Activated naive CD4-positive, alpha-beta T cell treated with anti-CD3 and anti-CD28 coated beads for 36 hours (primary cell): ENCODE measurements at regions not wholly inside any gene's neighbourhood (a gene's known extent, or its start where the extent isn't known, plus 50 kb on each side); places are given as distances from the start of the nearest gene placed in this dataset.
"Not testable (repeated sequence)": the region's sequence is repeated elsewhere in the genome, so short reads cannot be mapped to it uniquely, and the experiment has no call there.

Source experiments
- CTCF ChIA-PET: fragments of 350-600 bp; sonication (Branson Sonifier 250); formaldehyde crosslinking; loops from one replicate; lab custom pipeline; 2021; ENCODE audit warnings: antibody characterized with exemption; lab: Charles Lee
- DNase-seq: peaks from one replicate; pipeline ENCODE4 v3.0.0-alpha.2; 2020
- H3K27ac Mint-ChIP-seq: one replicate; pipeline ENCODE4 v1.8.0; 2021; ENCODE audit warnings: mild to moderate bottlenecking, mixed read lengths
- H3K27me3 Mint-ChIP-seq: one replicate; pipeline ENCODE4 v1.8.0; 2021; ENCODE audit warnings: low read depth, mixed read lengths
- H3K36me3 Mint-ChIP-seq: one replicate; pipeline ENCODE4 v1.8.0; 2021; ENCODE audit warnings: low read depth, mixed read lengths
- H3K4me1 Mint-ChIP-seq: one replicate; pipeline ENCODE4 v1.8.0; 2021; ENCODE audit warnings: low read depth, mixed read lengths
- H3K4me3 Mint-ChIP-seq: one replicate; pipeline ENCODE4 v1.8.0; 2021; ENCODE audit warnings: mild to moderate bottlenecking, moderate library complexity, mixed read lengths
- H3K9me3 Mint-ChIP-seq: one replicate; pipeline ENCODE4 v1.8.0; 2021; ENCODE audit warnings: mixed read lengths
- intact Hi-C: fragments of 100-400 bp; cut with micrococcal nuclease; formaldehyde crosslinking; loops from one replicate; pipeline ENCODE4 v1.15.1; 2023

- CTCF ChIA-PET = no interaction called here
- no peaks in the 10 kb centered on the region for H3K4me1 Mint-ChIP-seq
- no peaks in the 10 kb centered on the region for H3K36me3 Mint-ChIP-seq
- H3K27me3 Mint-ChIP-seq = peaks cover 5% of the 10 kb centered on the region
- DNase-seq = no peak
- no peaks in the 10 kb centered on the region for H3K9me3 Mint-ChIP-seq
- H3K27ac Mint-ChIP-seq = no peak overlapping the region
- intact Hi-C loops = no loop called here
- no peak overlapping the region for H3K4me3 Mint-ChIP-seq
Observed at GRCh38 chr9:115335439-115335838, 217.5 kb upstream of the TNC start.

DNA sequence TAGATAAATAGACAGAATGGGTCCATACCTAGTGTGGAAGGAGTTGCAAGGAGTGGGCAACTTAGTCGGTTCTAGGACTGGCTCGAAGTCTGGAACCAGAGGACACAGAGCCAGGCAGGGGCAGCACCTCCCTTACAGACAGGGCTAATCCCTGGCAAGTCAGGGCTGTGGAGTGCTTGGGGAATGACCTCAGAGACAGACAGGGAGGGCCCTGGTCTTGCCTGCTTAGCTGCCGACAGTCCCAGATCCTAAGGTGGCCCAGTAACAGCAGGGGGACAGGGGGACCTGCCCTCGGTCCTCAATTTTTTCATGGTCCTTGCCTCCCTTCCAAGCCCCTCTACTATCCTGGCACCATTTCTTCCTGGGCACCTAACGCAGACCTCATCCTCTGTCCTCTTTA is 222.4 kb upstream of the TNC start:
- no peaks in the 10 kb centered on the region for H3K9me3 Mint-ChIP-seq
- no peaks in the 10 kb centered on the region for H3K4me1 Mint-ChIP-seq
- DNase-seq = no peak
- no peak overlapping the region for H3K27ac Mint-ChIP-seq
- no peaks in the 10 kb centered on the region for H3K36me3 Mint-ChIP-seq
- peaks cover 8% of the 10 kb centered on the region for H3K27me3 Mint-ChIP-seq
- CTCF ChIA-PET = no interaction called here
- intact Hi-C loops = no loop called here
- no peak overlapping the region for H3K4me3 Mint-ChIP-seq

- Mint-ChIP-seq H3K27ac (no peak overlapping the region), H3K4me1 (no peaks in the 10 kb centered on the region), H3K27me3 (peaks cover 8% of the 10 kb centered on the region), H3K9me3 (no peaks in the 10 kb centered on the region), H3K36me3 (no peaks in the 10 kb centered on the region), H3K4me3 (no peak overlapping the region)
- no peak for DNase-seq
- intact Hi-C loops = no loop called here
- CTCF ChIA-PET = no interaction called here
Observed at GRCh38 chr9:115341426-115341825, 223.5 kb upstream of the TNC start.

DNA sequence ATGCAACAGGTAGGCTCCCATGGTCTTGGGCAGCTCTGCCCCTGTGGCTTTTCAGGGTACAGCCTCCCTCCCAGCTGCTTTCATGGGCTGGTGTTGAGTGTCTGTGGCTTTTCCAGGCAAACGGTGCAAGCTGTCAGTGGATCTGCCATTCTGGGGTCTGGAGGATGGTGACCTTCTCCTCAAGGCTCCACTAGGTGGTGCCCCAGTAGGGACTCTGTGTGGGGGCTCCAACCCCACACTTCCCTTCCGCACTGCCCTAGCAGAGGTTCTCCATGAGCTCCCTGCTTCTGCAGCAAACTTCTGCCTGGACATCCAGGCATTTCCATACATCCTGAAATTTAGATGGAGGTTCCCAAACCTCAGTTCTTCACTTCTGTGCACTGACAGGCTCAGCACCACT is 229.8 kb upstream of the TNC start:
- H3K27ac Mint-ChIP-seq, CTCF ChIA-PET, H3K27me3 Mint-ChIP-seq, DNase-seq, intact Hi-C loops, H3K4me3 Mint-ChIP-seq, H3K9me3 Mint-ChIP-seq, H3K36me3 Mint-ChIP-seq, H3K4me1 Mint-ChIP-seq: not testable (repeated sequence)

DNA sequence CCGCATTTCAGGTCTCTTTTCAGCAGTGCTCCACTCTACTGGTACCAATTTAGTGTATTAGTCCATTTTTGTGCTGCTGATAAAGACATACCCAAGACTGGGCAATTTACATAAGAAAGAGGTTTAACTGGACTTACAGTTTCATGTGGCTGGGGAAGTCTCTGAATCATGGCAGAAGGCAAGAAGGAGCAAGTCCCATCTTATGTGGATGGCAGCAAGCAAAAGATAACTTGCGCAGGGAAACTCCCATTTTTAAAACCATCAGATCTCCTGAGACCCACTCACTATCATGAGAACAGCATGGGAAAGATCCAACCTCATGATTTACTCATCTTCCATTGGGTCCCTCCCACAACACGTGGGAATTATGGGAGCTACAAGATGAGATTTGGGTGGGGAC is 231.0 kb upstream of the TNC start:
- CTCF ChIA-PET, intact Hi-C loops, H3K27me3 Mint-ChIP-seq, DNase-seq, H3K9me3 Mint-ChIP-seq, H3K27ac Mint-ChIP-seq, H3K4me1 Mint-ChIP-seq, H3K36me3 Mint-ChIP-seq, H3K4me3 Mint-ChIP-seq: not testable (repeated sequence)

DNA sequence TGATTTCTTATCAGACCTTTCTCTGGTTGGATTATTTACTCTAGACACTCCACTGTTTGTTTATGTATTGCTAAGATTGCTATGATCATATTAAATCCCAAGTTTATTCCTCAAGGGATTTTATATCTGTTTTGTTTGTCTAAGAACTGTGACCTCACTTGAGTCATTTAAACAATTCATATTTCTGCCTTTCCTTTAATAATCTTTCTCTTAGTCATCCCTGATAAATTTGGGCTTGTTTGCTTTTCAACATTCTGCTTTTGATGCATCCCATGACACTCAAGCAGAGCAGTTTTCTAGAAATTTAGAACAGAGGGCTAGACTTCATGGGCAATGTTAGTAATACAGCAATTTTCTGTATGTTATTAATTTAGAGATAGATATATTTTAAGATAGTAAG is 231.6 kb upstream of the TNC start:
- no peak for DNase-seq
- no peaks in the 10 kb centered on the region for H3K9me3 Mint-ChIP-seq
- no peak overlapping the region for H3K4me3 Mint-ChIP-seq
- CTCF ChIA-PET = no interaction called here
- intact Hi-C loops = no loop called here
- no peak overlapping the region for H3K27ac Mint-ChIP-seq
- H3K27me3 Mint-ChIP-seq = peaks cover 2% of the 10 kb centered on the region
- no peaks in the 10 kb centered on the region for H3K36me3 Mint-ChIP-seq
- no peaks in the 10 kb centered on the region for H3K4me1 Mint-ChIP-seq

- intact Hi-C loops = no loop called here
- CTCF ChIA-PET = no interaction called here
- no peak overlapping the region for H3K4me3 Mint-ChIP-seq
- no peak for DNase-seq
- H3K27ac Mint-ChIP-seq = no peak overlapping the region
- peaks cover 2% of the 10 kb centered on the region for H3K27me3 Mint-ChIP-seq
- no peaks in the 10 kb centered on the region for H3K9me3 Mint-ChIP-seq
- no peaks in the 10 kb centered on the region for H3K36me3 Mint-ChIP-seq
- H3K4me1 Mint-ChIP-seq = no peaks in the 10 kb centered on the region
Observed at GRCh38 chr9:115350548-115350947, 232.6 kb upstream of the TNC start.

DNA sequence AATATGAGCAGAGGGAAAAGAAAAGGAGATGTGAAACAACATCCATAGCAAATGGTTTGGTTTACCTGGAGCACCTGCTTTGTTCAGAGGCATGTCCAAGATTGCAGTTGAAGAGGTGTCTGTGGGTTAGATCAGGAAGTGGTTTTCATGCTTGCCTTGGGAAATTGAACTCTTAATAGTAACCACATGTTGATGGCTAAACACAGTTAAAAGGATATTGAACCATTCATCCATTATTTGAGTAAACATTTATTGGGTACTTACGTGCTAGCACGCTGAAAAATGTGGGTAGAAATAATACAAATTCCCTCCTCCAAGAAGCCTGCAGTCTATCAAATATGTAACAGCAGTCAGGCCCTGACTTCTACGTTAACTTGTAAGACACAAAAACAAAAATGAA is 235.7 kb upstream of the TNC start:
- CTCF ChIA-PET = no interaction called here
- H3K36me3 Mint-ChIP-seq = no peaks in the 10 kb centered on the region
- H3K4me1 Mint-ChIP-seq = no peaks in the 10 kb centered on the region
- no peak for DNase-seq
- no peaks in the 10 kb centered on the region for H3K9me3 Mint-ChIP-seq
- H3K27ac Mint-ChIP-seq = no peak overlapping the region
- peaks cover 2% of the 10 kb centered on the region for H3K27me3 Mint-ChIP-seq
- H3K4me3 Mint-ChIP-seq = no peak overlapping the region
- intact Hi-C loops = no loop called here

DNA sequence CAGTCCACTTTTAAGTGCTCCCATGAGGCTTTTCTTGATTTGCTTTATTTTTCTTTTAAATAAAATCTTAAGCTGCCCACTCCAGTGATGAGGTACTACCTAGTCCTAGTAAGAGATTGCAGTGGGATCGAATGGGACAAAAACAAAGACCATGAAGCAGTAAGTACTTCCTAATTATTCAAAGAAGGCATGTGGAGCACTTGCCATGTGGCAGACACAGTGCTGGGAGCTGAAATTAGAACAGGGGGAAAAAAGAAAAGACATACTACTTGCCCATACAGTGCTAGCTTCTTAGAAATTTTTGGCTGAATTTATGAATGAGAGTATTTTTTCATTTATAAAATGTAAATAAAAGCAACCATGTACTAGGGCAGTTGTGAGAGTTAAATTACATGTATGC is 239.9 kb upstream of the TNC start:
- H3K27ac Mint-ChIP-seq = no peak overlapping the region
- intact Hi-C loops = no loop called here

DNA sequence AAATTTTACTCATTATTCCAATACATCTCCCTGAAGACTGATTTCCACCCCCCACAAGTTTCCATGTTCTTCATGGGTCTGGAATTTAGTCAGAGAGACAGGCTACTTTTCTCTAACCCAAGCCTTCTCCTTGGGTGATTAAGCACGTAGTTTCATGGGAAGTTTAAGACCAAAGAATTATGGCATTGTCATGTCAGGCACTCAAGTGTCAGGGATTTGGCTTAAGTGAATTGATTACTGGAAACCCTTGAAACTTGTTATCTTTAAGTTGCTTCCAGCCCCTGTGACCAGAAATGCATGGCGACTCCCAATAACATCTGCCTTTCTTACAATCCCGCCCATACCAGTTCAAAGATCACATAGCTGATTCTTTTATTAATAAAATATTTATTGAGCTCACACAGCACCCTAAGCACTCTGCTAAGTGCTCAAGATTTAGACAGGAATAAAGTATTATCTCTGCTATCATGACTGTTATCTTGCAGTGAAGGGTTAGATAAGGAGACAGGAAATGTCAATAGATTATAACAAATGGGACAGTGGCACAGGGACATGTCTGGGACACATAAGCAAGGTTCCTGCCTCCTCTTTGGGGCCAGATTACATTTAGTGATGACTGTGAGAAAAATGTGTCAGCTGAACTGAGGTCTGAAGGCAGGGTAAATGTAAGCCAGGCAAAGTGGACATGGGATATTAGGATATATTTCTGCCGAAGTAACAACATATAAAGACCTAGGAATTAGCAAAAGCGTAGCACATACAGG is 241.2 kb upstream of the TNC start:
- H3K36me3 Mint-ChIP-seq = no peaks in the 10 kb centered on the region
- intact Hi-C loops = no loop called here
- no peak for DNase-seq
- H3K4me3 Mint-ChIP-seq = no peak overlapping the region
- H3K27me3 Mint-ChIP-seq = no peaks in the 10 kb centered on the region
- H3K27ac Mint-ChIP-seq = no peak overlapping the region
- no peaks in the 10 kb centered on the region for H3K4me1 Mint-ChIP-seq
- CTCF ChIA-PET = no interaction called here
- H3K9me3 Mint-ChIP-seq = no peaks in the 10 kb centered on the region

More for the DNA sequence above, 239.9 kb upstream of the TNC start:
- H3K9me3 Mint-ChIP-seq = no peaks in the 10 kb centered on the region
- no peak overlapping the region for H3K4me3 Mint-ChIP-seq
- no peaks in the 10 kb centered on the region for H3K4me1 Mint-ChIP-seq
- no peaks in the 10 kb centered on the region for H3K36me3 Mint-ChIP-seq
- no peak for DNase-seq
- CTCF ChIA-PET = no interaction called here
- H3K27me3 Mint-ChIP-seq = no peaks in the 10 kb centered on the region

- CTCF ChIA-PET = no interaction called here
- no peaks in the 10 kb centered on the region for H3K36me3 Mint-ChIP-seq
- no peaks in the 10 kb centered on the region for H3K27me3 Mint-ChIP-seq
- no peaks in the 10 kb centered on the region for H3K9me3 Mint-ChIP-seq
- no peak for DNase-seq
- no peaks in the 10 kb centered on the region for H3K4me1 Mint-ChIP-seq
- H3K27ac Mint-ChIP-seq = no peak overlapping the region
- no peak overlapping the region for H3K4me3 Mint-ChIP-seq
- intact Hi-C loops = no loop called here
Observed at GRCh38 chr9:115360122-115360521, 242.2 kb upstream of the TNC start.

- H3K4me3 Mint-ChIP-seq = no peak overlapping the region
- no peaks in the 10 kb centered on the region for H3K27me3 Mint-ChIP-seq
- H3K36me3 Mint-ChIP-seq = no peaks in the 10 kb centered on the region
- intact Hi-C loops = no loop called here
- CTCF ChIA-PET = interaction anchor here (0.6 kb wide), 1 partner anchor 124 kb away, joined by 3 read pairs; no protein-coding TSS in a partner anchor
- H3K4me1 Mint-ChIP-seq = no peaks in the 10 kb centered on the region
- DNase-seq = no peak
- H3K9me3 Mint-ChIP-seq = no peaks in the 10 kb centered on the region
- no peak overlapping the region for H3K27ac Mint-ChIP-seq
Observed at GRCh38 chr9:115362101-115362500, 244.1 kb upstream of the TNC start.

- CTCF ChIA-PET = interaction anchor here (0.6 kb wide), 1 partner anchor 123 kb away, joined by 3 read pairs; no protein-coding TSS in a partner anchor
- no peaks in the 10 kb centered on the region for H3K36me3 Mint-ChIP-seq
- no peaks in the 10 kb centered on the region for H3K4me1 Mint-ChIP-seq
- intact Hi-C loops = no loop called here
- H3K9me3 Mint-ChIP-seq = no peaks in the 10 kb centered on the region
- peaks cover 2% of the 10 kb centered on the region for H3K27me3 Mint-ChIP-seq
- H3K27ac Mint-ChIP-seq = no peak overlapping the region
- no peak for DNase-seq
- no peak overlapping the region for H3K4me3 Mint-ChIP-seq
Observed at GRCh38 chr9:115362640-115363039, 244.7 kb upstream of the TNC start.
